ENCODE measurements at regions not wholly inside any gene's neighbourhood (a gene's known extent, or its start where the extent isn't known, plus 50 kb on each side); places are given as distances from the start of the nearest gene placed in this dataset.

- CTCF ChIA-PET, result interaction anchor here (0.6 kb wide), 1 partner anchor 677 kb away, joined by 5 read pairs; no protein-coding TSS in a partner anchor
- WGBS, 2 experiments (ENCODE audit: extremely low coverage in 2 of 2, insufficient read length in 1 of 2), result no CpG with 5 or more reads among the region's 4 CpGs
These were observed 676.7 kb upstream of the SOX9 start for GRCh38 chr17:71444078-71444477.

More at GRCh38 chr17:71444078-71444477, 676.7 kb upstream of the SOX9 start:
- ATAC-seq (ENCODE audit: low read depth) (no peak), DNase-seq (peak; percentile 20)
- intact Hi-C loops (cut with micrococcal nuclease) (no loop called here), dilution Hi-C loops (cut with HindIII; ENCODE audit: low sequenced_read_pairs, unreplicated experiment) (no loop called here), in situ Hi-C loops (cut with MboI; ENCODE audit: low sequenced_read_pairs) (no loop called here)
- Histone ChIP-seq H3K56ac (ENCODE audit: extremely low read depth, insufficient read depth, low read length) (no peak overlapping the region), H3K79me1 (ENCODE audit: low read depth in 1 of 2, low read length in 2 of 2) (0 out of 4 replicates have a peak, but pooled peaks cover 0 to 3% of the 10 kb centered on the region in 2 experiments), H2AK5ac (ENCODE audit: low read depth, low read length) (peak overlapping the region; percentile 44; the same call in 1 of the 2 replicates), H3K9ac (ENCODE audit: low read depth, low read length) (no peak overlapping the region), H3K9me3 (ENCODE audit: control insufficient read depth, insufficient read depth, low read length) (no peaks in the 10 kb centered on the region), H4K20me1 (ENCODE audit: insufficient read depth, low read length) (no peaks in the 10 kb centered on the region), H3K4me1 (ENCODE audit: control insufficient read depth, insufficient read depth, low read length) (peaks cover 11% of the 10 kb centered on the region), H2BK20ac (ENCODE audit: low read depth, low read length) (0 out of 2 replicates have a peak overlapping the region, but pooled peaks have one; percentile 35), H4K8ac (ENCODE audit: low read depth in 2 of 2, low read length in 2 of 2) (no peak overlapping the region), H3K14ac (replicated peaks; ENCODE audit: low read depth, low read length) (peak overlapping the region; percentile 52; the same call in 1 of the 2 replicates), H2BK5ac (ENCODE audit: low read depth, low read length, poor library complexity, severe bottlenecking) (no peak overlapping the region), H3K18ac (ENCODE audit: low read depth, low read length) (no peak overlapping the region; the same call in 1 of the 2 replicates), H3K4me3 (ENCODE audit: insufficient read depth, low read depth, low read length) (no peak overlapping the region), H2BK120ac (ENCODE audit: low read depth, low read length) (0 out of 2 replicates have a peak overlapping the region, but pooled peaks have one; percentile 28), H3K23ac (ENCODE audit: low read depth, low read length) (no peak overlapping the region), H2BK15ac (ENCODE audit: low read depth, low read length) (no peak overlapping the region), H3K9me1 (ENCODE audit: insufficient read depth, low read length) (peaks cover 5% of the 10 kb centered on the region), H2AFZ (replicated peaks; ENCODE audit: low read length, poor library complexity) (no peak overlapping the region), H3K27ac (ENCODE audit: insufficient read depth, low read length) (no peak overlapping the region), H3K4me2 (ENCODE audit: low read depth, low read length) (no peak overlapping the region), H2AK9ac (replicated peaks; ENCODE audit: low read depth, low read length, poor library complexity) (no peak overlapping the region), H3K27me3 (ENCODE audit: control insufficient read depth, insufficient read depth, low read length) (no peaks in the 10 kb centered on the region), H3K36me3 (ENCODE audit: control insufficient read depth, insufficient read depth, low read length) (no peaks in the 10 kb centered on the region), H4K91ac (ENCODE audit: insufficient read depth, low read depth, low read length) (no peak overlapping the region), H3K4ac (ENCODE audit: low read depth, low read length) (no peak overlapping the region), H4K5ac (ENCODE audit: low read depth, low read length) (no peak overlapping the region)
- POLR2A ChIA-PET (ENCODE audit: unreplicated experiment), result no interaction called here
- TF ChIP-seq MXI1 (IDR thresholded peaks at IDR 0.05; ENCODE audit: borderline replicate concordance, low read depth, low read length) (no peak), BHLHE40 (IDR thresholded peaks at IDR 0.05; ENCODE audit: low read depth, low read length) (no peak), MAFK (IDR thresholded peaks at IDR 0.05; ENCODE audit: low read depth, low read length) (no peak), CHD1 (IDR thresholded peaks at IDR 0.05; ENCODE audit: low read depth, low read length) (no peak)
- no TSS peak for BruUV-seq (replicated peaks)

Data from IMR-90 (cell line).